ENCODE measurements at regions not wholly inside any gene's neighbourhood (a gene's known extent, or its start where the extent isn't known, plus 50 kb on each side); places are given as distances from the start of the nearest gene placed in this dataset.

- WGBS, 2 experiments (ENCODE audit: extremely low coverage in 2 of 2, insufficient read length in 1 of 2): no CpG with 5 or more reads among the region's 10 CpGs
- Histone ChIP-seq H3K23ac (ENCODE audit: low read depth, low read length) (no peak overlapping the region), H2AK9ac (replicated peaks; ENCODE audit: low read depth, low read length, poor library complexity) (no peak overlapping the region), H3K18ac (ENCODE audit: low read depth, low read length) (no peak overlapping the region), H3K4me1 (ENCODE audit: control insufficient read depth, insufficient read depth, low read length) (no peaks in the 10 kb centered on the region), H4K8ac (ENCODE audit: low read depth in 2 of 2, low read length in 2 of 2) (no peak overlapping the region), H3K9me3 (ENCODE audit: control insufficient read depth, insufficient read depth, low read length) (peaks cover 8% of the 10 kb centered on the region; the same call in 1 of the 2 replicates), H2AFZ (replicated peaks; ENCODE audit: low read length, poor library complexity) (no peak overlapping the region), H2AK5ac (ENCODE audit: low read depth, low read length) (no peak overlapping the region), H3K79me1 (ENCODE audit: low read depth in 1 of 2, low read length in 2 of 2) (no peaks in the 10 kb centered on the region), H3K56ac (ENCODE audit: extremely low read depth, insufficient read depth, low read length) (no peak overlapping the region), H4K5ac (ENCODE audit: low read depth, low read length) (no peak overlapping the region), H2BK15ac (ENCODE audit: low read depth, low read length) (no peak overlapping the region), H3K27me3 (ENCODE audit: control insufficient read depth, insufficient read depth, low read length) (no peaks in the 10 kb centered on the region), H3K4ac (ENCODE audit: low read depth, low read length) (no peak overlapping the region), H2BK5ac (ENCODE audit: low read depth, low read length, poor library complexity, severe bottlenecking) (no peak overlapping the region), H3K36me3 (ENCODE audit: control insufficient read depth, insufficient read depth, low read length) (no peaks in the 10 kb centered on the region), H2BK20ac (ENCODE audit: low read depth, low read length) (no peak overlapping the region), H4K91ac (ENCODE audit: insufficient read depth, low read depth, low read length) (no peak overlapping the region), H3K9me1 (ENCODE audit: insufficient read depth, low read length) (no peaks in the 10 kb centered on the region), H3K9ac (ENCODE audit: low read depth, low read length) (no peak overlapping the region), H3K27ac (ENCODE audit: insufficient read depth, low read length) (no peak overlapping the region), H3K4me3 (ENCODE audit: insufficient read depth, low read depth, low read length) (no peak overlapping the region), H4K20me1 (ENCODE audit: insufficient read depth, low read length) (no peaks in the 10 kb centered on the region), H2BK120ac (ENCODE audit: low read depth, low read length) (no peak overlapping the region), H3K14ac (replicated peaks; ENCODE audit: low read depth, low read length) (no peak overlapping the region), H3K4me2 (ENCODE audit: low read depth, low read length) (no peak overlapping the region)
- CTCF ChIA-PET: no interaction called here
- dilution Hi-C loops (cut with HindIII; ENCODE audit: low sequenced_read_pairs, unreplicated experiment) (no loop called here), in situ Hi-C loops (cut with MboI; ENCODE audit: low sequenced_read_pairs) (no loop called here), intact Hi-C loops (cut with micrococcal nuclease) (no loop called here)
- no TSS peak for BruUV-seq (replicated peaks)
- DNase-seq (no peak), ATAC-seq (ENCODE audit: low read depth) (no peak)
- POLR2A ChIA-PET (ENCODE audit: unreplicated experiment): no interaction called here
- no peak for TF ChIP-seq MAZ (IDR thresholded peaks at IDR 0.05; ENCODE audit: borderline replicate concordance, low read depth, low read length)
- TF ChIP-seq ELK1 (IDR thresholded peaks at IDR 0.05; ENCODE audit: borderline replicate concordance, low read depth, low read length): no peak
- TF ChIP-seq POLR2A (IDR thresholded peaks at IDR 0.05; ENCODE audit: low read depth, low read length): no peak
- no peak for TF ChIP-seq CHD1 (IDR thresholded peaks at IDR 0.05; ENCODE audit: low read depth, low read length)
- TF ChIP-seq RFX5 (IDR thresholded peaks at IDR 0.05; ENCODE audit: low read depth, low read length): no peak
- TF ChIP-seq RAD21 (IDR thresholded peaks at IDR 0.05; ENCODE audit: low read length): no peak
- TF ChIP-seq BHLHE40 (IDR thresholded peaks at IDR 0.05; ENCODE audit: low read depth, low read length): no peak
- TF ChIP-seq NFE2L2 (IDR thresholded peaks at IDR 0.05; ENCODE audit: low read depth, low read length): no peak
- TF ChIP-seq FOS (IDR thresholded peaks at IDR 0.05; ENCODE audit: low read depth, low read length): no peak
- TF ChIP-seq MXI1 (IDR thresholded peaks at IDR 0.05; ENCODE audit: borderline replicate concordance, low read depth, low read length): no peak
- no peak for TF ChIP-seq SMC3 (IDR thresholded peaks at IDR 0.05; ENCODE audit: low read depth, low read length)
- TF ChIP-seq CTCF (conservative IDR thresholded peaks at IDR 0.05; ENCODE audit: low read depth, low read length): no peak
- TF ChIP-seq RCOR1 (IDR thresholded peaks at IDR 0.05; ENCODE audit: insufficient replicate concordance, low read length): no peak
Measured at GRCh38 chr5:163165277-163165676, 272.1 kb upstream of the CCNG1 start.

Measured in IMR-90 (cell line).